ENCODE measurements at regions not wholly inside any gene's neighbourhood (a gene's known extent, or its start where the extent isn't known, plus 50 kb on each side); places are given as distances from the start of the nearest gene placed in this dataset.

- no peak overlapping the region for H3K4me3 ChIP-seq (ENCODE audit: low read depth, low read length)
- DNase-seq (ENCODE audit: low read depth): no peak
- no peak for TF ChIP-seq CTCF (IDR thresholded peaks at IDR 0.05; ENCODE audit: low read depth, low read length, missing control alignments)
Measured at GRCh38 chr1:165052936-165053335, 303.6 kb downstream of the LMX1A start.

GRCh38 chr1:165052431-165052830 is 304.1 kb downstream of the LMX1A start:
- H3K4me3 ChIP-seq (ENCODE audit: low read depth, low read length): no peak overlapping the region
- no peak for TF ChIP-seq CTCF (IDR thresholded peaks at IDR 0.05; ENCODE audit: low read depth, low read length, missing control alignments)
- DNase-seq (ENCODE audit: low read depth): no peak

- no peak overlapping the region for H3K4me3 ChIP-seq (ENCODE audit: low read depth, low read length)
- no peak for TF ChIP-seq CTCF (IDR thresholded peaks at IDR 0.05; ENCODE audit: low read depth, low read length, missing control alignments)
- DNase-seq (ENCODE audit: low read depth): no peak
Measured at GRCh38 chr1:165050246-165050645, 306.3 kb downstream of the LMX1A start.

GRCh38 chr1:165047994-165048393 is 308.5 kb downstream of the LMX1A start:
- no peak for TF ChIP-seq CTCF (IDR thresholded peaks at IDR 0.05; ENCODE audit: low read depth, low read length, missing control alignments)
- DNase-seq (ENCODE audit: low read depth): no peak
- no peak overlapping the region for H3K4me3 ChIP-seq (ENCODE audit: low read depth, low read length)

- TF ChIP-seq CTCF (IDR thresholded peaks at IDR 0.05; ENCODE audit: low read depth, low read length, missing control alignments): no peak
- no peak for DNase-seq (ENCODE audit: low read depth)
- H3K4me3 ChIP-seq (ENCODE audit: low read depth, low read length): no peak overlapping the region
Measured at GRCh38 chr1:165045902-165046301, 310.6 kb downstream of the LMX1A start.

- TF ChIP-seq CTCF (IDR thresholded peaks at IDR 0.05; ENCODE audit: low read depth, low read length, missing control alignments): no peak
- DNase-seq (ENCODE audit: low read depth): no peak
- H3K4me3 ChIP-seq (ENCODE audit: low read depth, low read length): no peak overlapping the region
Measured at GRCh38 chr1:165040641-165041040, 315.9 kb downstream of the LMX1A start.

- no peak for DNase-seq (ENCODE audit: low read depth)
- no peak overlapping the region for H3K4me3 ChIP-seq (ENCODE audit: low read depth, low read length)
- TF ChIP-seq CTCF (IDR thresholded peaks at IDR 0.05; ENCODE audit: low read depth, low read length, missing control alignments): no peak
Measured at GRCh38 chr1:165039996-165040395, 316.5 kb downstream of the LMX1A start.
